GM12865 (cell line): ENCODE measurements at regions not wholly inside any gene's neighbourhood (a gene's known extent, or its start where the extent isn't known, plus 50 kb on each side); places are given as distances from the start of the nearest gene placed in this dataset.

Experiments
- DNase-seq: peaks from one replicate; pipeline ENCODE4 v3.0.0; 2010; ENCODE audit warnings: low read depth
- H3K4me3 ChIP-seq: 2 replicates; pipeline ENCODE4 v1.5.1; 2011; ENCODE audit warnings: mild to moderate bottlenecking, low read depth, low read length, control low read depth
- CTCF ChIP-seq: IDR thresholded peaks from 2 replicates; pipeline ENCODE4 v1.5.1; 2011; ENCODE audit warnings: low read length, control low read depth, low read depth, inconsistent platforms; ENCODE audit not compliant: insufficient read depth; ENCODE audit errors: missing control alignments

DNA sequence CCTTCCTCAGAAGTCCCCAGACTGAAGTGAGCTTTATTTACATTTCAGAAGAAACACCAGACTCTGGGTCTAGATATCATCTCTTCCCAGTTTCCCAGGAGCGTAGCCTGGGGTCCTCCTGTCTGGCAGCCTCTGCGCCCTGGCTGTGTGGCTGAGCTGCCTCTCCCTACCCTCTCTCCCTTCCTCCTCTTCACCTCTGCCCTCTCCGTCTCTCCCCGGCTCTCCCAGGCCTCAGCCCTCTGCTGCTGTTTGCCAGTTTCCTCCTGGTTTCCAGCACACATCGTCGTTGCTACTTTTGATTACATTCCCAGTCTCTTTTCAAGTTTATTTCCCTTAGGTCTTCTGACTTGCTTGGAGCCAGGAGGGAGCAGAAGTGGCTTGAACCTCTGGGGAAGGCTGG is 91.1 kb upstream of the DISP3 start:
- no peak overlapping the region for H3K4me3 ChIP-seq
- no peak for TF ChIP-seq CTCF
- DNase-seq = no peak

GRCh38 chr1:11388617-11389016 is 90.3 kb upstream of the DISP3 start:
- DNase-seq = no peak
- no peak overlapping the region for H3K4me3 ChIP-seq
- TF ChIP-seq CTCF = no peak

GRCh38 chr1:11391327-11391726 is 87.6 kb upstream of the DISP3 start:
- no peak overlapping the region for H3K4me3 ChIP-seq
- no peak for DNase-seq
- no peak for TF ChIP-seq CTCF

GRCh38 chr1:11391886-11392285 is 87.1 kb upstream of the DISP3 start:
- DNase-seq = no peak
- TF ChIP-seq CTCF = no peak
- no peak overlapping the region for H3K4me3 ChIP-seq

DNA sequence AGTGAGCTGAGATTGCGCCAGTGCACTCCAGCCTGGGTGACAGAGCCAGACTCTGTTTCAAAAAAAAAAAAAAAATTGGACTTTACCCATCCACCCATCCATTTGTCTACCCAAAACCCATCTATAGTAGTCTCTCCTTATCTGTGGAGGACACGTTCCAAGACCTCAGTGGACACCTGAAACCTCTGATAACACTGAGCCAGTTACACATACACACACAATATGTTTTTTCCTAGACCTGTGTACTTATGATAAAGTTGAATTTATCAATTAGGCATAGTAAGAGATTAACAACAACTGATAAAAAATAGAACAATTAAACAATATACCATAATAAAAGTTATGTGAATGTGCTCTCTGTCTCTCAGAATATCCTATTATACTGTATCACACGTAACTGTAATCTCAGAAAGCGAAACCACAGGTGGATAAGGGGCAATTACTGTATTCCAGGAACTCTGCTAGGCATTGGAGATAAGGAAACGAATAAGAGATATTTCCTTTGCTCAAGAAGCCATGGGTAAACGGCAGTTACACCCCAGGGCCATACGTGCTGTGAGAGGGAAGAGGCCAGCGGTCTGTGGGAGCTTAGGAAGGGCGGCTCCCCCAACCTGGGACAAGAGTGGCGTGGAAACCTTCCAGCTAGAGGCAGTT is 84.2 kb upstream of the DISP3 start:
- no peak for DNase-seq
- no peak overlapping the region for H3K4me3 ChIP-seq
- TF ChIP-seq CTCF = no peak

- DNase-seq = no peak
- no peak for TF ChIP-seq CTCF
- no peak overlapping the region for H3K4me3 ChIP-seq
Measured at GRCh38 chr1:11395616-11396015, 83.3 kb upstream of the DISP3 start.
